ENCODE measurements at regions not wholly inside any gene's neighbourhood (a gene's known extent, or its start where the extent isn't known, plus 50 kb on each side); places are given as distances from the start of the nearest gene placed in this dataset.

DNA sequence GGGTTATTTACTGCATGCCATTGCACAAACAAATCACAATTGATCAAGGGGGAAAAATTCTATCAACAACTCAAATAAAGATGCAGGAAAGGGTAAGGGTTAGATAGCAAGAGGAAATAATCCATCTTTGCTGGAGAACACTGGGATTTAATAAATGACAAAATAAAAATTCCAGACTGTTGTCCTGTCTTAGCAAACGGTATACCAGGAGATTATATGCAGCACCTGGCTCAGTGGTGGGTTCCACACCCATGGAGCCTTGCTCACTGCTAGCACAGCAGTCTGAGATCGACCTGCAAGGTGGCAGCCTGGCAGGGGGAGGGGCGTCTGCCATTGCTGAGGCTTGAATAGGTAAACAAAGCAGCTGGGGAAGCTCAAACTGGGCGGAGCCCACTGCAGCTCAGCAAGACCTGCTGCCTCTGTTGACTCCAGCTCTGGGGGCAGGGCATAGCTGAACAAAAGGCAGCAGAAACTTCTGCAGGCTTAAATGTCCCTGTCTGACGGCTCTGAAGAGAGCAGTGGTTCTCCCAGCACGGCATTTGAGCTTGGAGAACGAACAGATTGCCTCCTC lies 296.5 kb upstream of the THSD7B start:
- no peak for DNase-seq (ENCODE audit: low read depth in 1 of 2, low spot score in 1 of 2)

GRCh38 chr2:136452528-136452927 lies 312.8 kb upstream of the THSD7B start:
- DNase-seq (ENCODE audit: low read depth in 1 of 2, low spot score in 1 of 2), result no peak

DNA sequence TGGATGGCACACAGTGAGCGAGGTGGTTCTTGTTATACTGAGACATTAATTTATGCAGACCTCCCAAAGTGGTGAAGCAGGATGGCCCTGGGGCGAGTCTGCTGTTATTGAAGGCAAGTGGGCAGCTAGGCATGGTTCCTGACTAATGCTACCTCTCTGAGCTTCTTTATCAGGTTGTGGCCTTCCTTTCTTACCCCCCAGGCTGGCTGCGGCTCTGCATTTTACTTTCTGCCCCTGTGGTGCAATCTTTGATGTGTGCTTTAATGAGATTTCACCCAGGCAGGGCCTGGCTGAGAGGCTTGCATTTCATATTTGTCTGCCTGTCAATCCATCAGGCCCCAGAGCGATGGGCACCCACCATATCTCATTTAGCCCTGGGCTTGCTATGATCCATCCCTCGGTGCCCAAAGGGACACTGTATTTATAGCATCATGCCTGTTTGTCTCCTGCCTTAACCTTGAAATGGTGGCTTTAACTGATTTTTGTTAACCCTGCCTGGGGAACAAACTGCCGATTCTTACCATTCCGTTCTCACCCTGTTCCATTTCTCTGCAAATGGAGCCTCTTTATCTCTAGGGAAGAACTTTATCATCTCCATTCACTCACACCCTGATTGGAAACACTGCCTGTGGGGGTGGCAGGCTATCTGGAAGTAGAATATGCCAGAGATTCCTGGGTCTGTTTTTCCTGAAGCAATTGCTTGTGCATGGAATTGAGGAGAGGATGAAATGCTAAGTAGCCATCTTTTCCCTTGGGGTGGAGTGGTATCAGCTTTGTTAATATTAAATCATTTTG lies 316.2 kb upstream of the THSD7B start:
- DNase-seq (ENCODE audit: low read depth in 1 of 2, low spot score in 1 of 2), result no peak

GRCh38 chr2:136448432-136448831 lies 316.9 kb upstream of the THSD7B start:
- no peak for DNase-seq (ENCODE audit: low read depth in 1 of 2, low spot score in 1 of 2)

GRCh38 chr2:136444323-136444722 lies 321.0 kb upstream of the THSD7B start:
- no peak for DNase-seq (ENCODE audit: low read depth in 1 of 2, low spot score in 1 of 2)

GRCh38 chr2:136443661-136444060 lies 321.7 kb upstream of the THSD7B start:
- no peak for DNase-seq (ENCODE audit: low read depth in 1 of 2, low spot score in 1 of 2)

- DNase-seq (ENCODE audit: low read depth in 1 of 2, low spot score in 1 of 2), result no peak
These were observed 323.2 kb upstream of the THSD7B start for GRCh38 chr2:136441979-136442714.

DNA sequence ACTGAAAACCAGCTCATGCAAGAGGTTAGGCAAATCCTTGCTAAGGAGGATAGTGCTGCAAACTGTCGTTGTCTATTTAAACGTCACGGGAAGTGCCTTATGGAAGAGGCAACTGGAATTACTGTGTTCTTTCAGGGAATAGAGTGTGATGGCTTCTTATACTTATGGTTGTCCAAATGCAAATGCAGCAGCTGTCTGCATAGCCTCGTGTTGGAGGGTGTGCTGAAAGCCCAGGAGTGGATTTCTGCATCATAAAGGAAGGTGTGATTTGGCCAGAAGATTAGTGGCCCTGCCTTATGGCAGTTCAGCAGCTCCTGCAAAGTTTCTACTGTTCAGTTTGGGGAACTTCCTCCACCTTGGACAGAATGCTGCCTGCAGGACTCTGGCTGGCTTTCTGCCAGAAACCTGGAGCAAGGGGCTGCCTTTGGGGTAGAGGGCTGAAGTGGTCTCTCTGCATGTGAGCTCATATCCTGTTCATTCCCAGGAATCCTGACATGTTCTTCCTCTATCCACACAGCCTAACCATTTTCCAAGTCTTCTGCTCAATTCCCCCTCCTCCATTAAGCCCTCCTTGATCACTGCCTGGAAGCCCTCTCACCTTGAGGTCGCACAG lies 321.2 kb upstream of the CXCR4 start:
- DNase-seq (ENCODE audit: low read depth in 1 of 2, low spot score in 1 of 2), result no peak

DNA sequence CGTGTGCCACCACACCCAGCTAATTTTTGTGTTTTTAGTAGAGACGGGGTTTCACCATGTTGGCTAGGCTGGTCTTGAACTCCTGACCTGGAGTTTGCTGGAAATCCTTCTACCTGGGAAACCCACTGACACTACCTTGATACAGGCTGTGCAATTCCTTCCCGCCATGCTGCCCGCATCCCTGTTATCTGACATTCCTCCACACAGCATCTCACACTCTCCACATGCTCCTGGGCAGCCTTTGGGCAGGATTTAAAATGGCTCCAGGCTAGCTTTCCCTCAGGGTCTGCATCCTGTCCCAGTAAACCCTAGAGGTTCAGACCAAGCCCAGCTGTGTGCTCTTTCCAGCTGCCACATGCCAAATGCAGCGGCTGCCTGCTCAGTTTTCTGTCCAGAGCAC lies 319.5 kb upstream of the CXCR4 start:
- no peak for DNase-seq (ENCODE audit: low read depth in 1 of 2, low spot score in 1 of 2)

DNA sequence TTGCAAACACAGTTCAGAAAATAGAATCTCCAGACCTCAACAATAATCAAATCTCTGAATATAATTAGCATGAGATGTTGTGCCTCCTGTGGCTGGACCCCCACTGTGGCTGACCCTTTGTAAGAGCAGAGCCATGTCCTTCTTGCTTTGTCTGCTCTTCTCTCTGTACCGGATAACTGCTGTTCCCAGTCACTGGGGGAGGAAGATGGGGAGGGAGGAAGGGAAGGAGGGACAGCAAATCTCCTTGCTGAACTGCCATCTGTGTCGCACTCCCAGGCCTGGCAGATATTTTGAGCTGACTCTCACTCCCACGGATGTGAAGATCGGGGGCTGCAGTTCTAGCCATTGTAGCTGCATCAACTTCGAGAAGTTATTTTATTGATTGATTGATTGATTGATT lies 319.0 kb upstream of the CXCR4 start:
- DNase-seq (ENCODE audit: low read depth in 1 of 2, low spot score in 1 of 2), result no peak

- no peak for DNase-seq (ENCODE audit: low read depth in 1 of 2, low spot score in 1 of 2)
These were observed 316.3 kb upstream of the CXCR4 start for GRCh38 chr2:136434251-136434715.

DNA sequence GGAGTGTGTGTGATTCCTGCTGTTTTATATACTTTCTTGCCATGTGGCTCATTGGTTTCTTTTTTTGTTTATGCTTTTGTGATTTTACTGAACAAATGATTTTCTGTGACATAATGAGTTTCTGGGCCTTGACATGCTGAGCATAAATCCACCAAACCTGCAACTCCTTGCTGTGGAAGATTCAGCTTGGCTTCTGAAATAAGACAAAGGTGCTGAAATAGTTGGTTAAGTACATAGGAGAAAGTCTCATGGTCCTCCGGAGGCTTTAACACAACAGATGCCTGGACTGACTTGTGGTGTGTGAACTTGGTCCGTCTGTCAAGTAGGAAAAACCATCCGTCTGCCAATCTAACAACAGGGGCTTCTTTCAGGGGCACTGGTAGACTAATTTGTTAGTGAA lies 315.3 kb upstream of the CXCR4 start:
- DNase-seq (ENCODE audit: low read depth in 1 of 2, low spot score in 1 of 2), result no peak

GRCh38 chr2:136424112-136424511 lies 306.2 kb upstream of the CXCR4 start:
- DNase-seq (ENCODE audit: low read depth in 1 of 2, low spot score in 1 of 2), result no peak

DNA sequence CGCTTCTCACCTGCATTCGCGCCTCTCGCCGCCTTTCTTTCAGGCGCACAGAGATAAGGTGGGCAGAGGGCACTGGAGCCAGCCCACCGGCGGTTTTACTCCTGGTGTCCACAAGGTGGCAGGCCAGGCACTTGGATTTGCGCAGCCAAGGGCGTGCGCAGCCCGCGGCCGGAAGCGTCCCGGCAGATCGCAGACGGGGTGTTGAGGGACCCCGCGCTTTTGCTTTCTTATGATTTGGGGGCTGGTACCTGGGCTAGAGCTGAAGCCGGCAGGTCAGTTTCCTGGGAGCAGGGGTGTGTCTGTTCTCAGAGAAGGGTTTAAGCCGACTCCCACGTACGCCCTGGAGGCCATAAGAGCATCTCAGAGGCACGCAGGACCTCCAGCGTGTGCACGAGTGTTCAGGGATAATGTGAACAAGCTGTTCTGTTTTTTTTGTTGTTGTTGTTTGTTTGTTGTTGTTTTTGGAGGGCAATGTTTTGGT lies 305.6 kb upstream of the CXCR4 start:
- peak; percentile 52 to 67 for DNase-seq (ENCODE audit: low read depth in 1 of 2, low spot score in 1 of 2)

- DNase-seq (ENCODE audit: low read depth in 1 of 2, low spot score in 1 of 2), result no peak
These were observed 304.6 kb upstream of the CXCR4 start for GRCh38 chr2:136422512-136422911.

- no peak for DNase-seq (ENCODE audit: low read depth in 1 of 2, low spot score in 1 of 2)
These were observed 302.4 kb upstream of the CXCR4 start for GRCh38 chr2:136420346-136420745.

- DNase-seq (ENCODE audit: low read depth in 1 of 2, low spot score in 1 of 2), result no peak
These were observed 294.0 kb upstream of the CXCR4 start for GRCh38 chr2:136411946-136412345.

GRCh38 chr2:136410673-136411072 lies 292.7 kb upstream of the CXCR4 start:
- no peak for DNase-seq (ENCODE audit: low read depth in 1 of 2, low spot score in 1 of 2)

DNA sequence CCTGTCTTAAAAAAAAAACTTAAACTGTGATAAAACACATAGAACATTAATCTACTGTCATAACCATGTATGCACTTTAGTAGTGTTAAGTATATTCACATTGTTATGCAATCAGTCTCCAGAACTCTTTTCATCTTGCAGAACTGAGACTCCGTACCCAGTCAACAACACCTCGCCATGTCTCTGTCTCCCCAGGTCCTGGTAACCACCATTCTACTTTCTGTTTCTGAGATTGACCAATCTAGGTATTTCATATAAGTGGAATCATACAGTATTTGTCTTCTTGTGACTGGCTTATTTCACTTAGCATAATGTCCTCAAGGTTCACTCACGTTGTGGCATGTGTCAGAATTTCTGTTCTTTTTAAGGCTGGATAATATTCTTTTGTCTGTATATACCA lies 290.8 kb upstream of the CXCR4 start:
- DNase-seq (ENCODE audit: low read depth in 1 of 2, low spot score in 1 of 2), result no peak

DNA sequence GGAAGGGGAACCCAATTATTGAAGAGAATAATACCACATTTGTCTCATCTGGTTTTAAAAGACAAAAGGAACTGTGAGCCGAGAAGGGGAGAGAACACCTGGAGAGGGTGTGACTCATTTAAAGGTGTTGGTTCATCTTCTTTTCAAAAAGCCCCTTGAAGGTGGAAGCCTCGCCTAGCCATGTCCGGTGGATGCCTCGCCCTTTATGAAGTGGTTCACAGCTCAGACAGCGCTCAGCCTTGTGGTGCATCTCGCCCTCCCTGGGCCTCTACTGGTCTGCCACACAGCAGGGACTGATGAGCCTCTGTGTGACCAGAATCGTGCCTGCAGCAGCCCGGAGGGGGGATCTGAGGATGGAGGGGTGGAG lies 290.0 kb upstream of the CXCR4 start:
- no peak for DNase-seq (ENCODE audit: low read depth in 1 of 2, low spot score in 1 of 2)

DNA sequence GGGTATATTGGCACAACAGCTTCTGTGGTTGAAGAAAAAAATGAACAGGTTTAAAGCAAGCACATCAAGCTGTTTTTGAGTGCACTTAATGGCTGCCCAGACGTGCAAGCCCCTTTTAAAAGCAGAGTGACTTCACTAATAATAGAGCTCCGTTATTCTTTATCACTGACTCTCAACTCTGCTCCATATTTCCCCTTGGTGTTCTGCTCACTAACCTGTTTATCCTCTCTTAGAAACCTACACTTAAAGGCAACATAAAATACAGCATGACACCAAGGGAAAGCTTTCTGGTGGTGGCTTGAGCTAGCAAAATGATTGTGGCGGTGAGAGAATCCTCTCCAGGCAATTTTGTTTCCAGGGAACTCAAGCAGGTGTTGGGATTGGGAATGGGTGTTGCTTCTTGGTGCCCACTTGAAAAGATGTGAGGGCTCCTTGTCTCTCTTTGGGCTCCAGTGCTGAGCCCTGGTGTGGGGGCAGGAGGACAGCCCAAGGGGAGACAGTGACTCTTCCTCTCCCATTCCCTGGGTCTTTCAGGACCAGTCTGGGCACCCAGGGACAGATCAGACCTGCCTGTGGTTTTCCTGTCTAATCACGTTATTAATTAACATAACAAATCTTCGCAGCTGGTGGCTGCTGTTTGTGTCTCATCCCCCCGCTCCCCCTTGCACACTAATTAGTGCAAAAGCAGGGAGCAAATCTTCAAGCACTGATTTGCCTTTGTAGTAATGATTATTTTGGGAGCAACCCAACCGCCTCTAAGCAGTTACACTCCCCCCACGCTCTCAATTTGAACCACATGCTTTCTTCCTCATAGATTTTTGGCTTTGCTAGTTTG lies 289.4 kb upstream of the CXCR4 start:
- DNase-seq (ENCODE audit: low read depth in 1 of 2, low spot score in 1 of 2), result no peak
